ENCODE measurements at regions not wholly inside any gene's neighbourhood (a gene's known extent, or its start where the extent isn't known, plus 50 kb on each side); places are given as distances from the start of the nearest gene placed in this dataset.

DNA sequence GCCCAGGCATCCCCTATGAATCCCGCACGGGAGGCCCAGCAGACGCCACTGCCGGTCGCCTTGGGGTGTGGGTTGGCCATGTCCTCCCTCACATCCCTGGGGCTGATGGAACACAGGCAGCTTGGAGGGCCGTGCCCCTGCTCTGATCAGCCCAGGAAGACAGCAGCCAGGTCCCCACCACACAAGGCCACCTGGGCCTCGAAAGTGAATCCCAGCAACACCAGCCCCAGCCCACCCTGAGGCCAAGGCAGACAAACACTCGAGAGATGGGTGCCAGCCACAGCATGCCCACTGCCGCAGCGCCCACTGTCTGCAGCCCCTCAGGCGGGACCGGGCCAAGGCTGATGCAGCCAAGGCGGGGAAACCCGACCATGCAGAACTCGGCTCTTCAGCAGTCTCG, 85.5 kb downstream of the HMX1 start (continued):
- TF ChIP-seq SMARCA5 (IDR thresholded peaks at IDR 0.05) (no peak), ATF7 (IDR thresholded peaks at IDR 0.05; ENCODE audit: low read depth) (no peak), MXI1 (IDR thresholded peaks at IDR 0.05; ENCODE audit: low read depth, low read length) (no peak), HCFC1 (IDR thresholded peaks at IDR 0.05; ENCODE audit: low read length) (no peak), NRF1 (conservative IDR thresholded peaks at IDR 0.05; ENCODE audit: low read depth, low read length) (no peak), ZBED1 (IDR thresholded peaks at IDR 0.05; ENCODE audit: borderline replicate concordance) (no peak), TCF7 (IDR thresholded peaks at IDR 0.05; ENCODE audit: borderline replicate concordance) (no peak), TCF12 (IDR thresholded peaks at IDR 0.05; ENCODE audit: low read depth, low read length) (no peak)
- TF ChIP-seq, protein P1, sequence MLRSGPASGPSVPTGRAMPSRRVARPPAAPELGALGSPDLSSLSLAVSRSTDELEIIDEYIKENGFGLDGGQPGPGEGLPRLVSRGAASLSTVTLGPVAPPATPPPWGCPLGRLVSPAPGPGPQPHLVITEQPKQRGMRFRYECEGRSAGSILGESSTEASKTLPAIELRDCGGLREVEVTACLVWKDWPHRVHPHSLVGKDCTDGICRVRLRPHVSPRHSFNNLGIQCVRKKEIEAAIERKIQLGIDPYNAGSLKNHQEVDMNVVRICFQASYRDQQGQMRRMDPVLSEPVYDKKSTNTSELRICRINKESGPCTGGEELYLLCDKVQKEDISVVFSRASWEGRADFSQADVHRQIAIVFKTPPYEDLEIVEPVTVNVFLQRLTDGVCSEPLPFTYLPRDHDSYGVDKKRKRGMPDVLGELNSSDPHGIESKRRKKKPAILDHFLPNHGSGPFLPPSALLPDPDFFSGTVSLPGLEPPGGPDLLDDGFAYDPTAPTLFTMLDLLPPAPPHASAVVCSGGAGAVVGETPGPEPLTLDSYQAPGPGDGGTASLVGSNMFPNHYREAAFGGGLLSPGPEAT (IDR thresholded peaks at IDR 0.05; ENCODE audit: low read depth): no peak
- TF ChIP-seq, protein P2, sequence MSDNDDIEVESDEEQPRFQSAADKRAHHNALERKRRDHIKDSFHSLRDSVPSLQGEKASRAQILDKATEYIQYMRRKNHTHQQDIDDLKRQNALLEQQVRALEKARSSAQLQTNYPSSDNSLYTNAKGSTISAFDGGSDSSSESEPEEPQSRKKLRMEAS (IDR thresholded peaks at IDR 0.05; ENCODE audit: low read depth, low read length): no peak

DNA sequence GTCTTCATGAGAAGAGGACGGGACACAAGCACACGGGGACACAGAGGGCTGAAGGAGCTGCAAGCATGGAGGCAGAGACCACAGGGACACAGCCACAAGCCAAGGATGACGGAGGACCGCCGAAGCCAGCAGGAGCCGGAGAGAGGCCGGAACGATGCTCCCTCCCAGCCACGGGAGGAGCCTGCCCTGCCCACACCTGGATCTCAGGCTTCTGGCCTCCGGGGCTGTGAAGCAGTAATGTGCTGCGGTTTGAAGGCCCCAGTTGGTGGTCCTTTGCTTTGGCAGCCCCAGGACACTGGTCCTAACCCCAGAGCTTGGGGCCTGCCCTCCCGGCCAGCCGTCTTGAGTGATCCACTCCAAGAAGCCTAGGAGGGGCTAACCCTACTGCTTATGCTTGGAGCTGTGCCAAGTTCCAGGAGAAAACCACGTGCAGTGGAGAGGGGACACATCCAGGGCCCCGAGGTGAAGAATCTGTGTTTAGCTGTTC, 85.9 kb downstream of the HMX1 start:
- ChIA-PET RAD21 (ENCODE audit: unreplicated experiment) (no interaction called here), CTCF (no interaction called here), SMC1A (ENCODE audit: uncharacterized antibody, unreplicated experiment) (no interaction called here), POLR2A (no interaction called here)
- Histone ChIP-seq H3K4me3 (no peak overlapping the region), H3K36me3 (ENCODE audit: control insufficient read depth in 2 of 2, insufficient read depth in 2 of 2, low read length in 1 of 2) (no peaks in the 10 kb centered on the region), H3K9ac (ENCODE audit: control insufficient read depth, insufficient read depth, low read length) (no peak overlapping the region), H2AFZ (ENCODE audit: control insufficient read depth, low read depth, low read length) (no peak overlapping the region), H3K9me3 (replicated peaks; ENCODE audit: control insufficient read depth, insufficient read depth, low read length) (no peaks in the 10 kb centered on the region; the same call in 2 of the 3 replicates), H3K27me3 (replicated peaks in 1 of 2; ENCODE audit: control insufficient read depth in 2 of 2, insufficient read depth in 2 of 2, low read length in 1 of 2) (no peaks in the 10 kb centered on the region), H3K79me2 (ENCODE audit: control insufficient read depth, insufficient read depth, low read length) (no peaks in the 10 kb centered on the region), H3K4me2 (ENCODE audit: control insufficient read depth, insufficient read depth) (no peak overlapping the region), H3K27ac (ENCODE audit: control insufficient read depth, insufficient read depth) (no peak overlapping the region), H3K4me1 (ENCODE audit: control insufficient read depth, insufficient read depth, low read length) (no peaks in the 10 kb centered on the region), H4K20me1 (ENCODE audit: control insufficient read depth, insufficient read depth) (no peaks in the 10 kb centered on the region)
- 43% methylated on average over 15 of the region's 15 CpGs for WGBS (ENCODE audit: insufficient coverage, insufficient replicate concordance, low lambda C conversion rate, missing lambda C conversion rate)
- BruUV-seq (replicated peaks): no TSS peak
- no peak for DNase-seq (ENCODE audit: low read depth, low spot score)
- in situ Hi-C loops (cut with MboI): no loop called here
- FAIRE-seq: no peak
- intact Hi-C loops (cut with micrococcal nuclease; ENCODE audit: unreplicated experiment): no loop called here
- ATAC-seq: no peak
- TF ChIP-seq, protein P3, sequence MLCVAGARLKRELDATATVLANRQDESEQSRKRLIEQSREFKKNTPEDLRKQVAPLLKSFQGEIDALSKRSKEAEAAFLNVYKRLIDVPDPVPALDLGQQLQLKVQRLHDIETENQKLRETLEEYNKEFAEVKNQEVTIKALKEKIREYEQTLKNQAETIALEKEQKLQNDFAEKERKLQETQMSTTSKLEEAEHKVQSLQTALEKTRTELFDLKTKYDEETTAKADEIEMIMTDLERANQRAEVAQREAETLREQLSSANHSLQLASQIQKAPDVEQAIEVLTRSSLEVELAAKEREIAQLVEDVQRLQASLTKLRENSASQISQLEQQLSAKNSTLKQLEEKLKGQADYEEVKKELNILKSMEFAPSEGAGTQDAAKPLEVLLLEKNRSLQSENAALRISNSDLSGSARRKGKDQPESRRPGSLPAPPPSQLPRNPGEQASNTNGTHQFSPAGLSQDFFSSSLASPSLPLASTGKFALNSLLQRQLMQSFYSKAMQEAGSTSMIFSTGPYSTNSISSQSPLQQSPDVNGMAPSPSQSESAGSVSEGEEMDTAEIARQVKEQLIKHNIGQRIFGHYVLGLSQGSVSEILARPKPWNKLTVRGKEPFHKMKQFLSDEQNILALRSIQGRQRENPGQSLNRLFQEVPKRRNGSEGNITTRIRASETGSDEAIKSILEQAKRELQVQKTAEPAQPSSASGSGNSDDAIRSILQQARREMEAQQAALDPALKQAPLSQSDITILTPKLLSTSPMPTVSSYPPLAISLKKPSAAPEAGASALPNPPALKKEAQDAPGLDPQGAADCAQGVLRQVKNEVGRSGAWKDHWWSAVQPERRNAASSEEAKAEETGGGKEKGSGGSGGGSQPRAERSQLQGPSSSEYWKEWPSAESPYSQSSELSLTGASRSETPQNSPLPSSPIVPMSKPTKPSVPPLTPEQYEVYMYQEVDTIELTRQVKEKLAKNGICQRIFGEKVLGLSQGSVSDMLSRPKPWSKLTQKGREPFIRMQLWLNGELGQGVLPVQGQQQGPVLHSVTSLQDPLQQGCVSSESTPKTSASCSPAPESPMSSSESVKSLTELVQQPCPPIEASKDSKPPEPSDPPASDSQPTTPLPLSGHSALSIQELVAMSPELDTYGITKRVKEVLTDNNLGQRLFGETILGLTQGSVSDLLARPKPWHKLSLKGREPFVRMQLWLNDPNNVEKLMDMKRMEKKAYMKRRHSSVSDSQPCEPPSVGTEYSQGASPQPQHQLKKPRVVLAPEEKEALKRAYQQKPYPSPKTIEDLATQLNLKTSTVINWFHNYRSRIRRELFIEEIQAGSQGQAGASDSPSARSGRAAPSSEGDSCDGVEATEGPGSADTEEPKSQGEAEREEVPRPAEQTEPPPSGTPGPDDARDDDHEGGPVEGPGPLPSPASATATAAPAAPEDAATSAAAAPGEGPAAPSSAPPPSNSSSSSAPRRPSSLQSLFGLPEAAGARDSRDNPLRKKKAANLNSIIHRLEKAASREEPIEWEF (IDR thresholded peaks at IDR 0.05; ENCODE audit: insufficient replicate concordance, low read depth, low read length): no peak
- TF ChIP-seq ZZZ3 (IDR thresholded peaks at IDR 0.05; ENCODE audit: control insufficient read depth, insufficient read length, low read depth) (no peak), NR2C1 (IDR thresholded peaks at IDR 0.05) (no peak), NFXL1 (IDR thresholded peaks at IDR 0.05; ENCODE audit: borderline replicate concordance) (no peak), TCF7 (IDR thresholded peaks at IDR 0.05; ENCODE audit: borderline replicate concordance) (no peak), BRCA1 (IDR thresholded peaks at IDR 0.05; ENCODE audit: low read depth, low read length) (no peak), MEF2A (IDR thresholded peaks at IDR 0.05; ENCODE audit: insufficient read depth, low read depth, low read length) (no peak), ZNF24 (IDR thresholded peaks at IDR 0.05) (no peak)
- TF ChIP-seq, protein P4, sequence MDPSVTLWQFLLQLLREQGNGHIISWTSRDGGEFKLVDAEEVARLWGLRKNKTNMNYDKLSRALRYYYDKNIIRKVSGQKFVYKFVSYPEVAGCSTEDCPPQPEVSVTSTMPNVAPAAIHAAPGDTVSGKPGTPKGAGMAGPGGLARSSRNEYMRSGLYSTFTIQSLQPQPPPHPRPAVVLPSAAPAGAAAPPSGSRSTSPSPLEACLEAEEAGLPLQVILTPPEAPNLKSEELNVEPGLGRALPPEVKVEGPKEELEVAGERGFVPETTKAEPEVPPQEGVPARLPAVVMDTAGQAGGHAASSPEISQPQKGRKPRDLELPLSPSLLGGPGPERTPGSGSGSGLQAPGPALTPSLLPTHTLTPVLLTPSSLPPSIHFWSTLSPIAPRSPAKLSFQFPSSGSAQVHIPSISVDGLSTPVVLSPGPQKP (IDR thresholded peaks at IDR 0.05; ENCODE audit: low read depth, low read length): no peak
